Heart right ventricle (tissue), 16 donors: ENCODE measurements at regions not wholly inside any gene's neighbourhood (a gene's known extent, or its start where the extent isn't known, plus 50 kb on each side); places are given as distances from the start of the nearest gene placed in this dataset.

Experiments
- ATAC-seq, 8 donors: fragments of 200-7000 bp; cut with Tn5 transposase; one replicate each; pipeline ENCODE4 v1.9.1; 2020; ENCODE audit warnings: mild to moderate bottlenecking in 8 of 8, moderate library complexity in 8 of 8, moderate number of reproducible peaks in 1 of 8
- DNase-seq, 2 donors: peaks; one replicate each; pipeline ENCODE4 v3.0.0-alpha.2; 2020
- H3K27ac ChIP-seq, 10 donors: fragments of 200-600 bp; sonication (generic) in 2 of 10; one replicate each; pipeline versions ENCODE4 v1.5.0 to v1.8.0; 2020 to 2022; ENCODE audit warnings: mild to moderate bottlenecking in 3 of 10
- H3K27me3 ChIP-seq, 7 donors: fragments of 200-600 bp; one replicate each; pipeline ENCODE4 v1.8.0; 2021 to 2022; ENCODE audit warnings: mild to moderate bottlenecking in 2 of 7
- H3K36me3 ChIP-seq, 9 donors: fragments of 200-600 bp; sonication (generic) in 1 of 9; one replicate each; pipeline versions ENCODE4 v1.5.0 to v1.8.0; 2020 to 2022; ENCODE audit warnings: mild to moderate bottlenecking in 2 of 9
- H3K4me1 ChIP-seq, 9 donors: fragments of 200-600 bp; sonication (generic) in 1 of 9; one replicate each; pipeline versions ENCODE4 v1.5.0 to v1.8.0; 2020 to 2022; ENCODE audit warnings: mild to moderate bottlenecking in 4 of 9
- H3K4me3 ChIP-seq, 10 donors: fragments of 200-600 bp; sonication (generic) in 2 of 10; one replicate each; pipeline versions ENCODE4 v1.5.0 to v1.8.0; 2020 to 2022; ENCODE audit warnings: mild to moderate bottlenecking in 7 of 10, moderate library complexity in 2 of 10
- H3K9me3 ChIP-seq, 11 donors: fragments of 200-600 bp in 10 of 11; sonication (generic) in 2 of 11; one replicate each; pipeline versions ENCODE4 v1.5.0 to v1.8.0; 2013 to 2022; ENCODE audit warnings: mild to moderate bottlenecking in 2 of 11, control low read depth in 1 of 11, moderate library complexity in 1 of 11
- CTCF ChIP-seq, 9 donors: fragments of 200-600 bp; sonication (generic) in 2 of 9; IDR thresholded peaks; one replicate each; pipeline versions ENCODE4 v1.5.0 to v1.8.0; 2021 to 2022; ENCODE audit warnings: antibody characterized with exemption in 9 of 9, mild to moderate bottlenecking in 5 of 9, moderate library complexity in 1 of 9
- WGBS, 2 donors: extraction: QIAGEN DNeasy Blood & Tissue Kit; methylation state at CpG; one replicate each; pipeline ENCODE4 v1.1.7; 2013; ENCODE audit warnings: inconsistent platforms in 1 of 2; 5-methylcytosine and 5-hydroxymethylcytosine counted together
- intact Hi-C, 10 donors: fragments of 100-400 bp; cut with DNase I; formaldehyde crosslinking; loops; one replicate each; pipeline versions ENCODE4 v1.11.1 to v1.14.2; 2022
- donor health status: Arrhythmogenic right ventricular cardiomyopathy.
- donor health status: ischemic (EF 13 %, LVEDD 7.1; RV severe dilation, severe dysfunction).
- donor health status: healthy with polysubstance abuse.
- donor health status: DM: no; HTN: yes; CAD: no.
- donor health status: DM: no; HTN: no; CAD: no.
- donor health status: ischemic (EF 25% LVEDD 6.9; RV normal size, moderate dysfunction).
- donor health status: ischemic (EF 25% LVEDD 5.7; RV mildly dilated, moderate dysfunction).
- donor health status: healthy.
- donor health status: DM: yes; HTN: yes; CAD: no.
- donor health status: Ischemic cardiomyopathy.
- donor health status: ischemic (EF 35%, LVEDD 5.7; RV mildly dilated, moderate dysfunction).
- donor health status: nonischemic (EF 11% LVEDD 7.7; RV severe dilation, severe dysfunction).
- donor health status: DM: yes; HTN: yes; CAD: no.
- donor health status: PGD.
- donor health status: ischemic (EF 29% LVEDD 5.4; RV normal size, mild dysfunction).
- donor health status: nonischemic (EF 23%, LVEDD 6.1; RV moderate dilation, normal function).

- H3K27me3 ChIP-seq = peaks cover 0 to 10% (median 0%) of the 10 kb centered on the region in 7 donors
- WGBS, 2 donors = 79 to 80% methylated on average over 4 of the region's 4 CpGs
- no peaks in the 10 kb centered on the region for H3K4me1 ChIP-seq
- no peak for TF ChIP-seq CTCF (IDR thresholded peaks at IDR 0.05)
- H3K9me3 ChIP-seq = no peaks in the 10 kb centered on the region
- no peak for DNase-seq
- intact Hi-C loops = no loop called here
- H3K4me3 ChIP-seq = no peak overlapping the region
- ATAC-seq = no peak
- no peak overlapping the region for H3K27ac ChIP-seq
- no peaks in the 10 kb centered on the region for H3K36me3 ChIP-seq
Observed at GRCh38 chr5:144773628-144774027, 603.0 kb downstream of the KCTD16 start.

GRCh38 chr5:144771802-144772201 lies 601.1 kb downstream of the KCTD16 start:
- Histone ChIP-seq H3K27me3 (peaks cover 0 to 5% (median 0%) of the 10 kb centered on the region in 7 donors), H3K4me3 (no peak overlapping the region), H3K27ac (no peak overlapping the region), H3K9me3 (no peaks in the 10 kb centered on the region), H3K4me1 (no peaks in the 10 kb centered on the region), H3K36me3 (no peaks in the 10 kb centered on the region)
- ATAC-seq (no peak), DNase-seq (no peak)
- 84 to 86% methylated on average over 2 of the region's 2 CpGs for WGBS, 2 donors
- intact Hi-C loops = no loop called here
- TF ChIP-seq CTCF (IDR thresholded peaks at IDR 0.05) = no peak

- TF ChIP-seq CTCF (IDR thresholded peaks at IDR 0.05) = no peak
- Histone ChIP-seq H3K27me3 (no peaks in the 10 kb centered on the region), H3K4me3 (no peak overlapping the region), H3K4me1 (no peaks in the 10 kb centered on the region), H3K36me3 (no peaks in the 10 kb centered on the region), H3K27ac (no peak overlapping the region), H3K9me3 (peaks cover 0 to 36% (median 0%) of the 10 kb centered on the region in 11 donors)
- WGBS, 2 donors = 2 to 13% methylated on average over 1 of the region's 1 CpG
- ATAC-seq (no peak), DNase-seq (no peak)
- intact Hi-C loops = no loop called here
Observed at GRCh38 chr5:144742361-144742760, 571.7 kb downstream of the KCTD16 start.

GRCh38 chr5:144731786-144732185 lies 561.1 kb downstream of the KCTD16 start:
- peaks cover 0 to 48% (median 19%) of the 10 kb centered on the region in 11 donors for H3K9me3 ChIP-seq
- no peak overlapping the region for H3K4me3 ChIP-seq
- no peak for TF ChIP-seq CTCF (IDR thresholded peaks at IDR 0.05)
- no peaks in the 10 kb centered on the region for H3K4me1 ChIP-seq
- DNase-seq (no peak), ATAC-seq (no peak)
- WGBS, 2 donors = 58 to 75% methylated on average over 1 of the region's 1 CpG
- intact Hi-C loops = no loop called here
- no peaks in the 10 kb centered on the region for H3K27me3 ChIP-seq
- H3K27ac ChIP-seq = no peak overlapping the region
- no peaks in the 10 kb centered on the region for H3K36me3 ChIP-seq
